ENCODE measurements at regions not wholly inside any gene's neighbourhood (a gene's known extent, or its start where the extent isn't known, plus 50 kb on each side); places are given as distances from the start of the nearest gene placed in this dataset.

DNA sequence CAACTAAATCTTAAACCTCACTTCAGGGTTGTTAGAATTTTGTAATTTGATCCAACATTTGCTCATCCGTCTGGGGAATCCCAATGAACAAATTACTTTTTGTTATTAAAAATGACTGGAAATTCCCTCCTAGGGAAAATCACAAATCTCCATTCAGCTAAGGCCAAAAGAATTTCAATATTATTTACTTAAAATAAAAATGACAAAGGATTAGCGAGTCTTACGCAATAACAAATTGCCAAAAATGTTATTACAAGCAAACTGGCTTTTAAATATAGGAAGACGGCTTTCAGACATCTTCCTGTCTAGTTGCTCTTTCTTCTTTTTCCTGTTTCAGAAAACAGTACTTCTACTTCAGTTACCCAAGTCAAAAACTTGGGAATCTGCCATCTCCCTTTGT, 92.4 kb upstream of the TSPAN8 start:
- no peak overlapping the region for H4K91ac ChIP-seq (ENCODE audit: insufficient read depth, low read depth, low read length)
- H2AK9ac ChIP-seq (replicated peaks; ENCODE audit: low read depth, low read length, poor library complexity): no peak overlapping the region
- no peak overlapping the region for H3K18ac ChIP-seq (ENCODE audit: low read depth, low read length)
- H3K79me1 ChIP-seq (ENCODE audit: low read depth in 1 of 2, low read length in 2 of 2): no peaks in the 10 kb centered on the region
- H4K8ac ChIP-seq (ENCODE audit: low read depth in 2 of 2, low read length in 2 of 2): no peak overlapping the region
- POLR2A ChIA-PET (ENCODE audit: unreplicated experiment): no interaction called here
- CTCF ChIA-PET: no interaction called here
- WGBS, 2 experiments (ENCODE audit: extremely low coverage in 2 of 2, insufficient read length in 1 of 2): no CpG with 5 or more reads among the region's 4 CpGs
- H3K4ac ChIP-seq (ENCODE audit: low read depth, low read length): no peak overlapping the region
- H2BK120ac ChIP-seq (ENCODE audit: low read depth, low read length): no peak overlapping the region
- peaks cover 7% of the 10 kb centered on the region for H3K9me3 ChIP-seq (ENCODE audit: control insufficient read depth, insufficient read depth, low read length)
- no peak overlapping the region for H2BK20ac ChIP-seq (ENCODE audit: low read depth, low read length)
- intact Hi-C loops (cut with micrococcal nuclease): no loop called here
- no peak overlapping the region for H2BK5ac ChIP-seq (ENCODE audit: low read depth, low read length, poor library complexity, severe bottlenecking)
- no peak for DNase-seq
- H3K14ac ChIP-seq (replicated peaks; ENCODE audit: low read depth, low read length): no peak overlapping the region
- no peak overlapping the region for H3K27ac ChIP-seq (ENCODE audit: insufficient read depth, low read length)
- TF ChIP-seq MXI1 (IDR thresholded peaks at IDR 0.05; ENCODE audit: borderline replicate concordance, low read depth, low read length) (no peak), BHLHE40 (IDR thresholded peaks at IDR 0.05; ENCODE audit: low read depth, low read length) (no peak), RCOR1 (IDR thresholded peaks at IDR 0.05; ENCODE audit: insufficient replicate concordance, low read length) (no peak), CEBPB (IDR thresholded peaks at IDR 0.05; ENCODE audit: low read depth, low read length) (peak; percentile 76), POLR2A (IDR thresholded peaks at IDR 0.05; ENCODE audit: low read depth, low read length) (no peak), SMC3 (IDR thresholded peaks at IDR 0.05; ENCODE audit: low read depth, low read length) (no peak)
- no peak overlapping the region for H3K4me2 ChIP-seq (ENCODE audit: low read depth, low read length)
- no peak overlapping the region for H3K56ac ChIP-seq (ENCODE audit: extremely low read depth, insufficient read depth, low read length)
- no peak overlapping the region for H2BK15ac ChIP-seq (ENCODE audit: low read depth, low read length)
- H3K9me1 ChIP-seq (ENCODE audit: insufficient read depth, low read length): no peaks in the 10 kb centered on the region
- H2AFZ ChIP-seq (replicated peaks; ENCODE audit: low read length, poor library complexity): no peak overlapping the region
- H4K20me1 ChIP-seq (ENCODE audit: insufficient read depth, low read length): no peaks in the 10 kb centered on the region
- H3K36me3 ChIP-seq (ENCODE audit: control insufficient read depth, insufficient read depth, low read length): no peaks in the 10 kb centered on the region
- H3K4me1 ChIP-seq (ENCODE audit: control insufficient read depth, insufficient read depth, low read length): no peaks in the 10 kb centered on the region
- no peak for ATAC-seq (ENCODE audit: low read depth)
- dilution Hi-C loops (cut with HindIII; ENCODE audit: low sequenced_read_pairs, unreplicated experiment): no loop called here
- in situ Hi-C loops (cut with MboI; ENCODE audit: low sequenced_read_pairs): no loop called here
- H4K5ac ChIP-seq (ENCODE audit: low read depth, low read length): no peak overlapping the region
- no peak overlapping the region for H3K9ac ChIP-seq (ENCODE audit: low read depth, low read length)
- H3K23ac ChIP-seq (ENCODE audit: low read depth, low read length): no peak overlapping the region
- BruUV-seq (replicated peaks): no TSS peak
- H3K4me3 ChIP-seq (ENCODE audit: insufficient read depth, low read depth, low read length): no peak overlapping the region
- H3K27me3 ChIP-seq (ENCODE audit: control insufficient read depth, insufficient read depth, low read length): no peaks in the 10 kb centered on the region
- H2AK5ac ChIP-seq (ENCODE audit: low read depth, low read length): no peak overlapping the region

All from IMR-90 (cell line).